NCI-H526 treated with DMSO at 0.1 percent for 48 hours (cell line): ENCODE measurements at regions not wholly inside any gene's neighbourhood (a gene's known extent, or its start where the extent isn't known, plus 50 kb on each side); places are given as distances from the start of the nearest gene placed in this dataset.
A peak's percentile ranks its signal among the peaks of the same experiment; 100 is the strongest.
"Not testable (repeated sequence)": the region's sequence is repeated elsewhere in the genome, so short reads cannot be mapped to it uniquely, and the experiment has no call there.

Source experiments
- DNase-seq: peaks from one replicate; lab custom pipeline; 2025; lab: John Stamatoyannopoulos, UW

- DNase-seq, result no peak
Measured at GRCh38 chr6:50333696-50334095, 284.0 kb upstream of the DEFB112 start.

GRCh38 chr6:50337532-50338122 lies 287.9 kb upstream of the DEFB112 start:
- no peak for DNase-seq

- DNase-seq, result peak; percentile 15
Measured at GRCh38 chr6:50353603-50354002, 303.9 kb upstream of the DEFB112 start.

- no peak for DNase-seq
Measured at GRCh38 chr6:50358113-50358512, 308.4 kb upstream of the DEFB112 start.

GRCh38 chr6:50361641-50362331 lies 312.1 kb upstream of the DEFB112 start:
- no peak for DNase-seq

GRCh38 chr6:50362706-50363105 lies 313.0 kb upstream of the DEFB112 start:
- no peak for DNase-seq

- DNase-seq, result no peak
Measured at GRCh38 chr6:50369996-50370395, 320.3 kb upstream of the DEFB112 start.

- no peak for DNase-seq
Measured at GRCh38 chr6:50380406-50381098, 330.8 kb upstream of the DEFB112 start.

- DNase-seq, result no peak
Measured at GRCh38 chr6:50381099-50381415, 331.3 kb upstream of the DEFB112 start.

- DNase-seq, result no peak
Measured at GRCh38 chr6:50390416-50390815, 322.9 kb upstream of the TFAP2D start.

GRCh38 chr6:50394139-50394538 lies 319.2 kb upstream of the TFAP2D start:
- not testable (repeated sequence) for DNase-seq

- no peak for DNase-seq
Measured at GRCh38 chr6:50404643-50405042, 308.7 kb upstream of the TFAP2D start.

GRCh38 chr6:50410579-50410978 lies 302.7 kb upstream of the TFAP2D start:
- DNase-seq, result no peak

GRCh38 chr6:50421041-50421440 lies 292.3 kb upstream of the TFAP2D start:
- DNase-seq, result not testable (repeated sequence)

- DNase-seq, result no peak
Measured at GRCh38 chr6:50427267-50427666, 286.1 kb upstream of the TFAP2D start.

GRCh38 chr6:50437901-50438300 lies 275.4 kb upstream of the TFAP2D start:
- no peak for DNase-seq

GRCh38 chr6:50442531-50443040 lies 270.7 kb upstream of the TFAP2D start:
- no peak for DNase-seq

- no peak for DNase-seq
Measured at GRCh38 chr6:50443144-50443543, 270.2 kb upstream of the TFAP2D start.

- no peak for DNase-seq
Measured at GRCh38 chr6:50449128-50449527, 264.2 kb upstream of the TFAP2D start.

- no peak for DNase-seq
Measured at GRCh38 chr6:50451826-50452400, 261.4 kb upstream of the TFAP2D start.

GRCh38 chr6:50455029-50455428 lies 258.3 kb upstream of the TFAP2D start:
- DNase-seq, result no peak

GRCh38 chr6:50457351-50457750 lies 256.0 kb upstream of the TFAP2D start:
- DNase-seq, result no peak

GRCh38 chr6:50461696-50462095 lies 251.6 kb upstream of the TFAP2D start:
- DNase-seq, result no peak
